ENCODE measurements at regions not wholly inside any gene's neighbourhood (a gene's known extent, or its start where the extent isn't known, plus 50 kb on each side); places are given as distances from the start of the nearest gene placed in this dataset.

- Histone ChIP-seq H3K27me3 (ENCODE audit: insufficient read depth, low read length, poor library complexity, severe bottlenecking) (no peaks in the 10 kb centered on the region), H3K4me2 (ENCODE audit: low read depth, low read length, poor library complexity, severe bottlenecking) (peak overlapping the region; percentile 51), H4K20me1 (ENCODE audit: insufficient read depth, low read length, poor library complexity, severe bottlenecking) (no peaks in the 10 kb centered on the region), H3F3A (ENCODE audit: low read depth) (no peaks in the 10 kb centered on the region), H2AFZ (ENCODE audit: low read length) (no peak overlapping the region), H3K4me3 (ENCODE audit: low read length, poor library complexity, severe bottlenecking) (peak overlapping the region; percentile 38), H3K9me2 (replicated peaks; ENCODE audit: low read depth, low read length) (no peaks in the 10 kb centered on the region), H3K9ac (ENCODE audit: low read depth, low read length, poor library complexity, severe bottlenecking) (peak overlapping the region; percentile 54), H3K79me2 (ENCODE audit: insufficient read depth, low read length) (peaks cover 77% of the 10 kb centered on the region), H3K9me3 (ENCODE audit: insufficient read depth, low read depth, low read length) (no peaks in the 10 kb centered on the region), H3K4me1 (ENCODE audit: insufficient read depth, low read length, poor library complexity, severe bottlenecking) (peaks cover 37% of the 10 kb centered on the region), H3K36me3 (ENCODE audit: insufficient read depth, low read length) (no peaks in the 10 kb centered on the region)
- no peak for TF ChIP-seq EZH2phosphoT487 (IDR thresholded peaks at IDR 0.05; ENCODE audit: borderline replicate concordance)
- no peak for TF ChIP-seq CTCF (conservative IDR thresholded peaks at IDR 0.05; ENCODE audit: low read length)
Observed at GRCh38 chr14:71498212-71498611, 434.0 kb upstream of the RGS6 start.

GRCh38 chr14:71499018-71499417 lies 433.2 kb upstream of the RGS6 start:
- TF ChIP-seq CTCF (conservative IDR thresholded peaks at IDR 0.05; ENCODE audit: low read length) = no peak
- Histone ChIP-seq H3K9me2 (replicated peaks; ENCODE audit: low read depth, low read length) (no peaks in the 10 kb centered on the region), H4K20me1 (ENCODE audit: insufficient read depth, low read length, poor library complexity, severe bottlenecking) (no peaks in the 10 kb centered on the region), H3K79me2 (ENCODE audit: insufficient read depth, low read length) (peaks cover 72% of the 10 kb centered on the region), H3K9me3 (ENCODE audit: insufficient read depth, low read depth, low read length) (no peaks in the 10 kb centered on the region), H3K4me1 (ENCODE audit: insufficient read depth, low read length, poor library complexity, severe bottlenecking) (peaks cover 34% of the 10 kb centered on the region), H2AFZ (ENCODE audit: low read length) (no peak overlapping the region), H3F3A (ENCODE audit: low read depth) (no peaks in the 10 kb centered on the region), H3K4me3 (ENCODE audit: low read length, poor library complexity, severe bottlenecking) (no peak overlapping the region), H3K36me3 (ENCODE audit: insufficient read depth, low read length) (no peaks in the 10 kb centered on the region), H3K27me3 (ENCODE audit: insufficient read depth, low read length, poor library complexity, severe bottlenecking) (no peaks in the 10 kb centered on the region), H3K9ac (ENCODE audit: low read depth, low read length, poor library complexity, severe bottlenecking) (peak overlapping the region; percentile 54), H3K4me2 (ENCODE audit: low read depth, low read length, poor library complexity, severe bottlenecking) (peak overlapping the region; percentile 51)

- Histone ChIP-seq H3K9me3 (ENCODE audit: insufficient read depth, low read depth, low read length) (no peaks in the 10 kb centered on the region), H3K9me2 (replicated peaks; ENCODE audit: low read depth, low read length) (no peaks in the 10 kb centered on the region), H3K4me2 (ENCODE audit: low read depth, low read length, poor library complexity, severe bottlenecking) (peak overlapping the region; percentile 44), H3K4me1 (ENCODE audit: insufficient read depth, low read length, poor library complexity, severe bottlenecking) (peaks cover 34% of the 10 kb centered on the region), H3K27me3 (ENCODE audit: insufficient read depth, low read length, poor library complexity, severe bottlenecking) (no peaks in the 10 kb centered on the region), H3K9ac (ENCODE audit: low read depth, low read length, poor library complexity, severe bottlenecking) (peak overlapping the region; percentile 8), H3K79me2 (ENCODE audit: insufficient read depth, low read length) (peaks cover 72% of the 10 kb centered on the region), H4K20me1 (ENCODE audit: insufficient read depth, low read length, poor library complexity, severe bottlenecking) (peaks cover 8% of the 10 kb centered on the region), H3K4me3 (ENCODE audit: low read length, poor library complexity, severe bottlenecking) (no peak overlapping the region), H3K36me3 (ENCODE audit: insufficient read depth, low read length) (peaks cover under 1% of the 10 kb centered on the region; the same call in 1 of the 2 replicates), H2AFZ (ENCODE audit: low read length) (no peak overlapping the region), H3F3A (ENCODE audit: low read depth) (no peaks in the 10 kb centered on the region; the same call in 1 of the 2 replicates)
- no peak for TF ChIP-seq EZH2phosphoT487 (IDR thresholded peaks at IDR 0.05; ENCODE audit: borderline replicate concordance)
- TF ChIP-seq CTCF (conservative IDR thresholded peaks at IDR 0.05; ENCODE audit: low read length) = no peak
Observed at GRCh38 chr14:71507681-71508080, 424.5 kb upstream of the RGS6 start.

Measured in Loucy (cell line).